ENCODE measurements at regions not wholly inside any gene's neighbourhood (a gene's known extent, or its start where the extent isn't known, plus 50 kb on each side); places are given as distances from the start of the nearest gene placed in this dataset.
"Not testable (repeated sequence)": the region's sequence is repeated elsewhere in the genome, so short reads cannot be mapped to it uniquely, and the experiment has no call there.

- not testable (repeated sequence) for DNase-seq (ENCODE audit: low read depth in 1 of 2, low spot score in 1 of 2)
Measured at GRCh38 chr9:63912451-63912850, 1372.6 kb downstream of the FOXD4L5 start.

GRCh38 chr9:63909076-63909475, 1375.9 kb downstream of the FOXD4L5 start:
- not testable (repeated sequence) for DNase-seq (ENCODE audit: low read depth in 1 of 2, low spot score in 1 of 2)

GRCh38 chr9:63899637-63900190, 1385.3 kb downstream of the FOXD4L5 start:
- DNase-seq (ENCODE audit: low read depth in 1 of 2, low spot score in 1 of 2) = not testable (repeated sequence)

GRCh38 chr9:63881386-63881785, 1403.6 kb downstream of the FOXD4L5 start:
- not testable (repeated sequence) for DNase-seq (ENCODE audit: low read depth in 1 of 2, low spot score in 1 of 2)

DNA sequence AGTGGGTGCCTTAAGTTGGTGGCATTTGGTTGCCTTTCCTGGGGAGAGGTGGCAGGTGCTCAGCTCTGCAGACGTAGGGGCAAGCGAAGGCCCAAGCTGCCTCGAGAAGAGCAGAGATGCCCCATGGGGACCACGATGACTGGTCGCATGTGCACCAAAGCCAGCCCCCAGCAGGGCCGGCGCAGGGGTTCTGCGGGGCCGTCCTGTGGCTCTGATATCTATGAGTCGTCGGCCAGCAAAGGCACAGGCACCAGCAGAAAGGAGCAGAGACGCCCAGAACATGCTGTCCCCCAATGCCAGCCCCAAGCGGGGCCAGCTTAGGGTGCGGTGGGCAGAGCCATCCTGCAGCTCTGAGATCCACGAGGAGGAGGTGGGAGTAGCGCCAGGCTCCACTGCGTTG, 1408.6 kb downstream of the FOXD4L5 start:
- not testable (repeated sequence) for DNase-seq (ENCODE audit: low read depth in 1 of 2, low spot score in 1 of 2)

DNA sequence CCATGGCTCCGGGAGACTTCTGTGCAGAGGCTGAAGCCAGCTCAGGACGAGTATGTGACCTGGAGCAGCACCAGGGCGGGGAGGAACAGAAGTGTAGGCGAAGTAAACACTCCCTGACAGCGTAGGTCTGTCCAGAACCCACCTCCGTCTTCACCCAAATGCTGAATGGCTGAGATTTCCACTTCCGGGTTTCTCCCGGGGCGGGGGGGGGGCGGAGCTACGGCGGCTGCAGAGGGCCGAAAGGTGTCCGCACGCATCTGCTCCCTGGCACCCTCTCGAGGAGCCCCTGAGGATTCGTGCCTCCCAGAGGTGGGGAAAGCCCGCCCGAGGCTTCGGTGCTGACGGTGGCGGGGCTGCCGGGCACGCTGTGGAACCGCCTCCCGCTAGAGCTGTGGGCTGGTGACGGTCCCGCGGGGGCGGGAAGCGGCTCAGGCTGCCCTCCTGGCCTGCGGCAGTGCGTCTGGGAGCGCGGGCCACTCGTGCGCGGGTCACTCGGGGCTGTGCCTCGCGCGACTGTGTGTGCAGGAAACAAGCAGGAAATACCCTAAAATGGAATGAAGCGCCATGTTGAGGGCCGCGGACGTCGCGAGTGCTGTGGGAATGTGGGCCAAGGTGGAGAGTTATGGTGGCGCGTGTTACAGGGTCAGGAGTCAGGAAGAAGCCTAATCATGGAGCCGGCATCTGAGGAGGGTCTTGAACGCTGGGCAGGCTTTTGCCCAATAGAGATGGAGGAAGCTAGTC, 1425.4 kb downstream of the FOXD4L5 start:
- peak; percentile 3 to 19 for DNase-seq (ENCODE audit: low read depth in 1 of 2, low spot score in 1 of 2)

DNA sequence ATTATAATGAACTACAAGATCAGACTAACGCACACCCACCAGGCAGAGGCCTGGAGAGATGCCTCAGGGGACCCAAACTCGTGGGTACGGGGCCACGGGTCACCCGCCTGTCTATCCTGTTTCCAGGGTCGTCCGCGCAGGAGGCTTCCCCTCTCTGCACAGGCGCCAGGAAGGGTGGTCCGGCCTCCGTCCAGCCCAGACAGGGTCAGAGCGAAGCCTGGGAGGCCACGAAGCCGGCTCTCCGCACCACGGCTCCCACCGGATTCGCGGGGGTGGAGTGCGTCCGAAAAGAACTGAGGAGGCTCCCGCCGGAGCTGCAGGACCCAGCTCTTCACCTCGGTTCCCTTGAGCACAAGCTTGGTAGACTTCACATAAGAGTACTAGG, 1425.9 kb downstream of the FOXD4L5 start:
- DNase-seq (ENCODE audit: low read depth in 1 of 2, low spot score in 1 of 2) = not testable (repeated sequence)

DNA sequence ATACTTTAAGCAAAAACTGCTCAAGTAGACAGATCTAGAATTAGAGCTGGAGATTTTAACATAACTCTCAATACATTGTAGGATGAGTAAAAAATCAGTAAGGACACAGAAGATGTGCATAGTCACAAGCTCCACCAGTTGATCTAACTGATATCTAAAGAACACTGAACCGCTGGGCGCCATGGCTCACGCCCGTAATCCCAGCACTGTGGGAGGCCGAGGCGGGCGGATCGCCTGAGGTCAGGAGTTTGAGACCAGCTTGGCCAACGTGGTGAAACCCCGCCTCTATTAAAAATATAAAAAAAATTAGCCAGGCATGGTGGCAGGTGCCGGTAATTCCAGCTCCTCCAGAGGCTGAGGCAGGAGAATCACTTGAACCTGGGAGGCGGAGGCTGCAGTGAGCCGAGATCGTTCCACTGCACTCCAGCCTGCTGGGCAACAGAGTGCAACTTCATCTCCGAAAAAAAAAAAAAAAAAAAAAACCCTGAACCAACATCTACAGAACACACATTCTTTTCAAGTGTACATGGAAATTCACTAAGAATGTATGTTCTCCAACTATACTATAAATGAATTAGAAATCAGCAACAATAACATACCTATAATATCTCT, 1431.8 kb downstream of the FOXD4L5 start:
- not testable (repeated sequence) for DNase-seq (ENCODE audit: low read depth in 1 of 2, low spot score in 1 of 2)

DNA sequence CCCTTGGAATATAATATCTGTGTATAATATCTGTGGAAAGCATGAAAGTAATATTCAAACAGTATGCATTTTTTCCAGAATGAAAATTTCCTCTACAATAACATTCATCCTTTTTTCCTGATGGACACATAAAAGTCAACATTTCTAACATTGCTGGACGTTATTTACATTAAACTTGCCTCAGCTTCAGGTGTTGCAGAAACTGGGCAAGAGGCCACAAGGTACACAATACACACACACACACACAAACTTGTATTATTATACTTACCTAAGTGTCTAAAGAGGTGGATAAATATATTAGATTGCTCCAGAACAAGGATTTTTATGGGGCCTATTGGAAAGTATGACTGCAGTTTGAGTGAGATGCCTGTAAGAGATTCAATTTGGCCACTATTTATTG, 1460.2 kb downstream of the FOXD4L5 start:
- DNase-seq (ENCODE audit: low read depth in 1 of 2, low spot score in 1 of 2) = not testable (repeated sequence)

- not testable (repeated sequence) for DNase-seq (ENCODE audit: low read depth in 1 of 2, low spot score in 1 of 2)
Measured at GRCh38 chr9:63823375-63824201, 1461.4 kb downstream of the FOXD4L5 start.

- DNase-seq (ENCODE audit: low read depth in 1 of 2, low spot score in 1 of 2) = not testable (repeated sequence)
Measured at GRCh38 chr9:63822615-63823374, 1462.2 kb downstream of the FOXD4L5 start.

- DNase-seq (ENCODE audit: low read depth in 1 of 2, low spot score in 1 of 2) = not testable (repeated sequence)
Measured at GRCh38 chr9:63821293-63821692, 1463.7 kb downstream of the FOXD4L5 start.

GRCh38 chr9:63820882-63821281, 1464.1 kb downstream of the FOXD4L5 start:
- not testable (repeated sequence) for DNase-seq (ENCODE audit: low read depth in 1 of 2, low spot score in 1 of 2)

DNA sequence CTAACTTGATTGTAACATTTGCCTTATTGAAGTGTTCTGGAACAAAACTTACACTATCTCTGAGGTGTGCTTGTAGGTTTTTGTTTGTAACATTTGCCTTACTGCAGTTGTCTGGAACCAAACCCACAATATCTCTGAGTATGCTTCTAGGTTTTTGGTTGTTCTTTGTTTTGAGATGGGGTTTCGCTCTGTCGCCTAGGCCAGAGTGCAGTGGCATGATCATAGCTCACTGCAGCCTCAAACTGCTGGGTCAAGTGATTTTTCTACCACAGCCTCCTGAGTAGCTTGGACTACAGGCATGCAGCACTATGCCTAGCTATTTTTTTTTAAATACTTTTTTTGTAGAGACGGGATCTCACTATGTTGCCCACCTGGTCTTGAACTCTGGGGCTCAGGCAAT, 1464.6 kb downstream of the FOXD4L5 start:
- not testable (repeated sequence) for DNase-seq (ENCODE audit: low read depth in 1 of 2, low spot score in 1 of 2)

- peak; percentile 40 to 43 for DNase-seq (ENCODE audit: low read depth in 1 of 2, low spot score in 1 of 2)
Measured at GRCh38 chr9:63817622-63818518, 1467.1 kb downstream of the FOXD4L5 start.

GRCh38 chr9:63816751-63817621, 1468.0 kb downstream of the FOXD4L5 start:
- DNase-seq (ENCODE audit: low read depth in 1 of 2, low spot score in 1 of 2) = peak; percentile 48 to 52

- DNase-seq (ENCODE audit: low read depth in 1 of 2, low spot score in 1 of 2) = not testable (repeated sequence)
Measured at GRCh38 chr9:63814970-63815669, 1469.9 kb downstream of the FOXD4L5 start.

GRCh38 chr9:63813391-63814021, 1471.5 kb downstream of the FOXD4L5 start:
- not testable (repeated sequence) for DNase-seq (ENCODE audit: low read depth in 1 of 2, low spot score in 1 of 2)

All from activated T-helper 1 cell treated with anti-CD3 and anti-CD28 coated beads, Interleukin-2, amount 50 U/mL, for 16 hours (primary cell).